SKM-1 (cell line): ENCODE measurements at regions not wholly inside any gene's neighbourhood (a gene's known extent, or its start where the extent isn't known, plus 50 kb on each side); places are given as distances from the start of the nearest gene placed in this dataset.

Experiments used
- DNase-seq: peaks from one replicate; lab custom pipeline; 2025; ENCODE audit not compliant: unreplicated experiment; lab: John Stamatoyannopoulos, UW

GRCh38 chr3:105197863-105198262 is 168.8 kb upstream of the ALCAM start:
- no peak for DNase-seq

DNA sequence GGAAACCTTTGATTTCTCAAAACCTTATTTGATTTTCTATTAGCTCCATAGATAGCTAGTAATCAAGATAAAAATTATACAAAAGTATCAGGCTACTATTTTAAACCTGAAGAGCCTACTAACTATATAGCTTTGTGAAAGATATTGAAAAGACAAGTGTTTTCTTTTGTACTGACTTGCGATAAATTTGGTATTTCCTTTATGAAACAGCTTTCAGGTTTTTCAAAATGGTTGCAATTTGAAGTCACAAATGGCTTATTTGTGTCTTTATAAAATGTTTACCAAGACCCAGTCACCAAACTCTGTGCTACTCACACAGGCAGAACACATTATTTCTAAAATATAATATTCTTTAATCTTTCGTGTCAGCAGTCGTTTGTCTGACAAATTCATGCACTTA is 167.5 kb upstream of the ALCAM start:
- no peak for DNase-seq

DNA sequence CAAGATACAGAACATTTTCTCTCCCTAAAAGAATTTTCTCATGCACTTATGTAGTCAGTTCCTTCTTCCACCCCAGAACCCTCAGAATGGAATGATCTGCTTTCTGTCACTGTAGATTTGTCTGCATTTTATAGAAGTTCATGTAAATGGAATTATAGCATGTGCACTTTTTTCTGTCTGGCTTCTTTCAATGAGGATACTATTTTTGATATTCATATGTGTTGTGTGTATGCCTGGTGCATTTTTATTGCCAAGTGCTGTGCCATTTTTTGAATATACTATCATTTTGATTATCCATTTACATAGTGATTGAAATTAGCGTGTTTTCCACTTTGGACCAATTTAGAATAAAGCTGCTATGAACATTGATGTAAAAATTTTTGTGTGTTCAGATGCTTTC is 156.6 kb upstream of the ALCAM start:
- DNase-seq, result no peak

DNA sequence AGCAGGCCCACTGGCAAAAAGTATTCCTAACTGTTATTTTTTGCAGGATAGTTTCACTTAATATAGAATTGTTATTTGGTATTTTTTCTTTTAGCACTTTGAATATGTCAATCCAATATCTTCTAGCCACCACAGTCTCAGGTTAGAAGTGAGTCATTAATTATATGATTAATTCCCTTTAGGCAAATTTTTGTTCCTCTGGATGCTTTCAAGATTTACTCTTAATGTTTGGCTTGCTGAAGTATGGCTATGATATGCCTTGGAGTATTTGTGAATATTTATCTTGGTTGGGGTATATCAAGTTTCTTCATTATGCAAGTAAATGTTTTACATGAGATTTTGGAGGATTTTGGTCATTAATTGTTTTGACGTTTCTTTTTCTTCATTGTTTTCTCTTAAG is 152.1 kb upstream of the ALCAM start:
- no peak for DNase-seq

- DNase-seq, result no peak
Observed at GRCh38 chr3:105222568-105223093, 144.1 kb upstream of the ALCAM start.

DNA sequence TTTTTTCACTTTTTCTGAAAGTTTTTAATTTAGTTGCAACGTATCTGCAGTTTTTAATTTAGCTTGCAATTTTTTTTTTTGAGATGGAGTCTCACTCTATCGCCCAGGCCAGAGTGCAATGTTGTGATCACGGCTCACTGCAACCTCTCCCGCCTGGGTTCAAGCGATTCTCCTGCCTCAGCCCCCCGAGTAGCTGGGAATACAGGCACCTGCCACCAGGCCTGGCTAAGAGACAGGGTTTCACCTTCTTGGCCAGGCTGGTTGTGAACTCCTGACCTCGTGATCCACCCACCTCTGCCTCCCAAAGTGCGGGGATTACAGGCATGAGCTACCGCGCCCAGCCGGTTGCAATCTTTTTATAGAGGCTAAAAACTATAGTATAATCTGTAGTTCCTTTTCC is 142.9 kb upstream of the ALCAM start:
- no peak for DNase-seq

- DNase-seq, result no peak
Observed at GRCh38 chr3:105228696-105229095, 138.0 kb upstream of the ALCAM start.

GRCh38 chr3:105232553-105232952 is 134.2 kb upstream of the ALCAM start:
- no peak for DNase-seq

DNA sequence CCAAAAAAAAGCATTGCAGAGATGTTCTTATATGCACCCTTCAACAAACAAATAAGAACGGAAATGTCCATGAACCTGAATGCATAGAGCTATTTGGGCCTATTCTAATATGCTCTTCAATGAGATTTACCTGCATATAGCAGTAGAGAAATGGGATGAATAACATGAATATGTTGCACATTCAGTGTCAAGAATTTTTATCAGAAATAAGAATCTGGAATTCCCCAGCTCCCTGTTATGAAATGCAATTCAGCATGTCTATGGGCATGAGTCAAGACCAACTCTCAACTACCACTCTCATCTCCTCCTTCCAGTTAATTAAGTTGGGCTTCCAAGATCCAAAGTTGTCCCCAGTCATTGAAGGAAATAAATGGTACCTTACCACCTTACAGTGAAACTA is 133.7 kb upstream of the ALCAM start:
- DNase-seq, result no peak

GRCh38 chr3:105235221-105235620 is 131.5 kb upstream of the ALCAM start:
- DNase-seq, result no peak

GRCh38 chr3:105235785-105236184 is 130.9 kb upstream of the ALCAM start:
- DNase-seq, result no peak

GRCh38 chr3:105238367-105238766 is 128.3 kb upstream of the ALCAM start:
- no peak for DNase-seq

- no peak for DNase-seq
Observed at GRCh38 chr3:105243076-105243475, 123.6 kb upstream of the ALCAM start.

- no peak for DNase-seq
Observed at GRCh38 chr3:105246536-105246935, 120.2 kb upstream of the ALCAM start.

DNA sequence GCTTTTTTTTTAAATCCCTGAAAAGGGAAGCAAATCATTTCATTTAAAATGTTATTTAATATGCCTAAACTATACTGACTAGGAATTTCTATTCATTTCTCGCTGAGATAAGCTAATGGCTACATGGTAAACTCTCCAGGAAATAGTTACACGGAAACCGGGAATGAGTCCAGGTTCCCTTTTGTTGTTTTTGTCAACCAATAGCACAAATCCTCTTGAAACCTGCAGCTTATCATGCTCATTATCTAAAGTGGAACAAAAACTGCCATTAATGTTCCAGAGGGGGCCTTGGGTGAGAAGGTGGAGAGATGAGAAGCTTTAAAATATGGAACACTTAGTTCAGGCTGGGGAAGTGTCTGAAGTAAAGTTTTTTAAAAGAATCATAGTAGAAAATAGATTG is 113.5 kb upstream of the ALCAM start:
- DNase-seq, result no peak

GRCh38 chr3:105254154-105254553 is 112.6 kb upstream of the ALCAM start:
- no peak for DNase-seq

DNA sequence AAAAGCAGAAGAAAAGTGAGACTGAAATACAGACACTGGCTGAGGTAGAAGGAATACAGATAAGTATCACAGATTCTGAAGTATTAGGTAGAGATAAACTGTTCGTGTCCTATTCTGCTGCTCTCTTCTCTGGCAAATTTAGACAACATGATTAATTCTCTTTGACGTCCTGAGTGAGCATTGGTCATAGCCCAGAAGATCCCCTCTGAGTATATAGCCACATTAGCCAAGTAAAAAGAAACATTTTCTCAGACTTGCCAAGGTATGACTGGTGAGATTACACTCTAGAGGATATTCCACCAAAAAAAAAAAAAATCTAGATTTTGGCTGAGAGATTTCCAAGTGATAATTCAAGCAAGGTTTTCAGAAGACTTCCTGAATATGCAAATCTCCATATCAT is 111.4 kb upstream of the ALCAM start:
- DNase-seq, result no peak

- no peak for DNase-seq
Observed at GRCh38 chr3:105259496-105259895, 107.2 kb upstream of the ALCAM start.

DNA sequence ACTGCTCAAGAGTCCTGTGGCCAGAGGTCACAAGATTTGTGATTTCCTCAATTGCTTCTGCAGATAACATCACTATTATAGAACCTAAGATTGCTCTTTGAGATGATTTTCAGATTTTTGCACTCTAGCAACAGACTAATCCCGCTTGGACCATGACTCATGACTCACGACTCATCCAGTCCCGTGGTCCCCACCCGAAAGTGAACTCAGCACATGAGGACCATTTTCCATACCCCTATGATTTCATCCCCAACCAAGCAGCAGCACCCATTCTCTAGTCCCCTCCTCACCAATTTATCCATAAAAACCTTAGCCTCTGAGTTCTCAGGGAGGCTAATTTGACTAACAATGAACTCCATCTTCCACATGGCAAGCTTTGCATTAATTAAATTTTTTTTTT is 106.3 kb upstream of the ALCAM start:
- DNase-seq, result no peak

DNA sequence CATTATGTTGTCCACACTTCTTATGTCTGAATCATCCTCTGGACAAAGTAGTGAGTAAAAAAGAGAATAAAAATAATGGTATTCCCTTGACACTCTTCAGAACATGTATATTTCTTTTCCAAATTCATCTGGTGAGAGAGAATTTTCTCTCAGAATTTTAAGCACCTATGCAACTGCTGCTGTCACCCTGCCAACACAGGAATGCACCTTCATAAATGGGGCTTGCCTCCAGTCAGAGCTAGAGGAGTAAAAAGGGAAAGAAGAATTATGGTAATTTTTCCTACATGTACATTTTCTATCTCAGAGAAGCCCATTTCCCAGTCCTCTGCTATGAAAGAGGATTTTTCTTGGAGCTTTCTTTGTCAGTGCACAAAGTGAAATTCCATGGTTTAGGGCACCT is 92.2 kb upstream of the ALCAM start:
- no peak for DNase-seq

DNA sequence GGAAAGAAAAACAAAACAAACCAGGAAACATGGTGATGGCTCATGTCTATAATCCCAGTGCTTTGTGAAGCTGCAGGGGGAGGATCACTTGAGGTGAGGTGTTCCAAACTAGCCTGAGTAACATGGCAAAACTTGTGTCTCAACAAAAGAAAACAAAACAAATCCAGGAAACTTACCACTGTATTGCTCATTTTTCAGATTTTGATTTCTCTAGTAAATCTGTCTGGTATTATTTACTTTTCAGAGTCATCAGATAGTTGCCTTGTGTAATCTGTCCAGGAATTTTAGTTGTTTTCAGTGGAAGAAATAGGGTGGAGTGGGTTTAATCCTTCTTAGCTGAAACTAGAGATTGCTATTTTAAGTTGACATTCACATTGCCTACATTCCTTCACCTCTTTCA is 91.8 kb upstream of the ALCAM start:
- no peak for DNase-seq

DNA sequence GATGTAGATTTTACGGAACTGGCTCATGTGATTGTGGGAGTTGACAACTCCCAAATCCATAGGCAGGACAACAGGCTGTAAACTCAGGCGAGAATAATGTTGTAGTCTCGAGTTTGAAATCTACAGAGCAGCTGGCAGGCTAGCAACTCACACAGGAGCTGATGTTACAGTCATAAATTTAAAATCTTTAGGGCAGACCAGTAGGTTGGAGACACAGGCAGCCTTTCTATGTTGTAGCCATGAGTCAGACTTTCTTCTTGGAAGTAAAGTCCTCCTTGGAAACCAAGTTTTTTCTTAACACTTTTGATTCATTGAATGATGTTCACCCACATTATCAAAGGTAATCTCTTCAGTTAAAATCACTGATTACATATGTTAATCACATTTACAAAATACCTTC is 89.1 kb upstream of the ALCAM start:
- no peak for DNase-seq

- DNase-seq, result no peak
Observed at GRCh38 chr3:105278688-105279087, 88.0 kb upstream of the ALCAM start.

DNA sequence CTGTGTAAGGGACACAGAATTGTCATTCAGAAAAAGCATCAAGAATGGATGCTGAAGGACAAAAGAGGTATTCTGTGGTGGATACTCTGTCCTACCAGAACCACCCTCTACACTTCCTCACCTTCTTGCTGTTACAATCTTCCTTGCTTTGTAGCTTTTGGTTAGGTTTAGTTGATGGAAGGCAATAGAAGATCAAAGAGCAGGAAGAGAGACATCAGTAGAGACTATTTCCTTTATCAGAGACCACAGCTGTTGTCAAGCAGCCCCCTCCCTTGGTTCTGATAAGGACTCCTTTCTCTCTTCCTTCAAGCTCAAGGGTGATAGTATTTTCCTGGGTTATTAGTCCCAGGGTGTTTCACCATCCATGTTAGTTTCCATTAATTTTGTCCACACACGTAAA is 84.7 kb upstream of the ALCAM start:
- no peak for DNase-seq
